ENCODE measurements at regions not wholly inside any gene's neighbourhood (a gene's known extent, or its start where the extent isn't known, plus 50 kb on each side); places are given as distances from the start of the nearest gene placed in this dataset.

GRCh38 chr11:38547462-38547861 is 1949.4 kb upstream of the RAG2 start:
- Histone ChIP-seq H3K36me3 (no peaks in the 10 kb centered on the region), H3K27ac (no peak overlapping the region)

GRCh38 chr11:38543986-38544385 is 1946.0 kb upstream of the RAG2 start:
- TF ChIP-seq, protein P1, sequence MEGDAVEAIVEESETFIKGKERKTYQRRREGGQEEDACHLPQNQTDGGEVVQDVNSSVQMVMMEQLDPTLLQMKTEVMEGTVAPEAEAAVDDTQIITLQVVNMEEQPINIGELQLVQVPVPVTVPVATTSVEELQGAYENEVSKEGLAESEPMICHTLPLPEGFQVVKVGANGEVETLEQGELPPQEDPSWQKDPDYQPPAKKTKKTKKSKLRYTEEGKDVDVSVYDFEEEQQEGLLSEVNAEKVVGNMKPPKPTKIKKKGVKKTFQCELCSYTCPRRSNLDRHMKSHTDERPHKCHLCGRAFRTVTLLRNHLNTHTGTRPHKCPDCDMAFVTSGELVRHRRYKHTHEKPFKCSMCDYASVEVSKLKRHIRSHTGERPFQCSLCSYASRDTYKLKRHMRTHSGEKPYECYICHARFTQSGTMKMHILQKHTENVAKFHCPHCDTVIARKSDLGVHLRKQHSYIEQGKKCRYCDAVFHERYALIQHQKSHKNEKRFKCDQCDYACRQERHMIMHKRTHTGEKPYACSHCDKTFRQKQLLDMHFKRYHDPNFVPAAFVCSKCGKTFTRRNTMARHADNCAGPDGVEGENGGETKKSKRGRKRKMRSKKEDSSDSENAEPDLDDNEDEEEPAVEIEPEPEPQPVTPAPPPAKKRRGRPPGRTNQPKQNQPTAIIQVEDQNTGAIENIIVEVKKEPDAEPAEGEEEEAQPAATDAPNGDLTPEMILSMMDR (IDR thresholded peaks at IDR 0.05; ENCODE audit: low read depth, low read length) = no peak
- H3K9me3 ChIP-seq (ENCODE audit: severe bottlenecking) = no peaks in the 10 kb centered on the region
- H3K4me3 ChIP-seq (ENCODE audit: low read depth, low read length) = no peak overlapping the region
- no peak for DNase-seq
- H3K36me3 ChIP-seq = no peaks in the 10 kb centered on the region
- no peaks in the 10 kb centered on the region for H3K27me3 ChIP-seq (ENCODE audit: insufficient read depth, low read depth, severe bottlenecking)
- no peak overlapping the region for H3K27ac ChIP-seq

More at GRCh38 chr11:38547462-38547861, 1949.4 kb upstream of the RAG2 start:
- no peak for DNase-seq
- Histone ChIP-seq H3K4me3 (ENCODE audit: low read depth, low read length) (no peak overlapping the region), H3K9me3 (ENCODE audit: severe bottlenecking) (no peaks in the 10 kb centered on the region), H3K27me3 (ENCODE audit: insufficient read depth, low read depth, severe bottlenecking) (no peaks in the 10 kb centered on the region)
- TF ChIP-seq, protein P1 (IDR thresholded peaks at IDR 0.05; ENCODE audit: low read depth, low read length) = no peak

GRCh38 chr11:38543311-38543710 is 1945.3 kb upstream of the RAG2 start:
- no peaks in the 10 kb centered on the region for H3K36me3 ChIP-seq
- H3K27me3 ChIP-seq (ENCODE audit: insufficient read depth, low read depth, severe bottlenecking) = no peaks in the 10 kb centered on the region
- H3K9me3 ChIP-seq (ENCODE audit: severe bottlenecking) = no peaks in the 10 kb centered on the region
- TF ChIP-seq, protein P1 (IDR thresholded peaks at IDR 0.05; ENCODE audit: low read depth, low read length) = no peak
- no peak for DNase-seq
- no peak overlapping the region for H3K27ac ChIP-seq
- no peak overlapping the region for H3K4me3 ChIP-seq (ENCODE audit: low read depth, low read length)

- TF ChIP-seq, protein P1 (IDR thresholded peaks at IDR 0.05; ENCODE audit: low read depth, low read length) = no peak
- no peak overlapping the region for H3K27ac ChIP-seq
- no peaks in the 10 kb centered on the region for H3K9me3 ChIP-seq (ENCODE audit: severe bottlenecking)
Measured at GRCh38 chr11:38538866-38539680, 1941.0 kb upstream of the RAG2 start.

DNA sequence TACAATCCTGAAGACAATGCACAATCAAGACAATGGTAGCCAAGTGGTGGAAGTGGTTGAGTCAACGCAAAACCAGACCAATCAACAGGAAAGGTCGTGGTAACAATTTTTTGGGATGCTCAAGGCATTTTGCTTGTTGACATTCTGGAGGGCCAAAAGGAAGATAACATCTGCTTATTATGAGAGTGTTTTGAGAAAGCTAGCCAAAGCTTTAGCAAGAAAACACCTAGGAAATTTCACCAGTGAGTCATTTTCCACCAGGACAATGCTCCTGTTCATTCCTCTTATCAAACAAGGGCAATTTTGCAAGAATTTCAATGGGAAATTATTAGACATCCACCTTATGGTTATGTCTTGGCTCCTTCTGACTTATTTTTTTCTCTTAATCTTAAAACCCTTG is 1932.2 kb upstream of the RAG2 start:
- no peak overlapping the region for H3K27ac ChIP-seq
- H3K4me3 ChIP-seq (ENCODE audit: low read depth, low read length) = no peak overlapping the region
- no peaks in the 10 kb centered on the region for H3K36me3 ChIP-seq
- TF ChIP-seq, protein P1 (IDR thresholded peaks at IDR 0.05; ENCODE audit: low read depth, low read length) = no peak
- no peaks in the 10 kb centered on the region for H3K27me3 ChIP-seq (ENCODE audit: insufficient read depth, low read depth, severe bottlenecking)
- DNase-seq = no peak
- no peaks in the 10 kb centered on the region for H3K9me3 ChIP-seq (ENCODE audit: severe bottlenecking)

More at GRCh38 chr11:38538866-38539680, 1941.0 kb upstream of the RAG2 start:
- no peak for DNase-seq
- no peak overlapping the region for H3K4me3 ChIP-seq (ENCODE audit: low read depth, low read length)
- H3K27me3 ChIP-seq (ENCODE audit: insufficient read depth, low read depth, severe bottlenecking) = no peaks in the 10 kb centered on the region
- no peaks in the 10 kb centered on the region for H3K36me3 ChIP-seq
